ENCODE measurements at regions not wholly inside any gene's neighbourhood (a gene's known extent, or its start where the extent isn't known, plus 50 kb on each side); places are given as distances from the start of the nearest gene placed in this dataset.

DNA sequence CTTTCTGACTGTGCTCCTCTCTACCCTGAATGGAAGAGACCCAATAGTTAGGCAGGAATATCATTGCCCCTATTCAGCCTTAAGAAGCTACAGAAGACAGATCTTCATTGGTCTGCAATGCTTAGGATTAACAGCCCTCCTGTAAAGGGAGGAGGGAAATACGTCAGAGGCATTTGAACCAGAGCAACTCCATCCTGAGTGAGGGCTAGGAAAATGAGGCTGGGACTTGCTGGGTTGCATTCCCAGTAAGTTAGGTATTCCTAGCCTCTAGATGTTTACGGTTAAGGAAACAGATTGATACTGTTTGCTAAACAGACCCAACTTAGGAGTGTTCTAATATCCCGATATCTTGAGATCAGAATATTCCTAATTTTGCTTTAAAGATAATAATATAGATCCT is 63.5 kb downstream of the PCDH18 start:
- Histone ChIP-seq H3K9me3 (ENCODE audit: control insufficient read depth, insufficient read depth, low read length) (no peaks in the 10 kb centered on the region), H3K4me1 (ENCODE audit: control insufficient read depth, low read length) (no peaks in the 10 kb centered on the region), H3K27ac (ENCODE audit: low read depth, low read length) (no peak overlapping the region)

DNA sequence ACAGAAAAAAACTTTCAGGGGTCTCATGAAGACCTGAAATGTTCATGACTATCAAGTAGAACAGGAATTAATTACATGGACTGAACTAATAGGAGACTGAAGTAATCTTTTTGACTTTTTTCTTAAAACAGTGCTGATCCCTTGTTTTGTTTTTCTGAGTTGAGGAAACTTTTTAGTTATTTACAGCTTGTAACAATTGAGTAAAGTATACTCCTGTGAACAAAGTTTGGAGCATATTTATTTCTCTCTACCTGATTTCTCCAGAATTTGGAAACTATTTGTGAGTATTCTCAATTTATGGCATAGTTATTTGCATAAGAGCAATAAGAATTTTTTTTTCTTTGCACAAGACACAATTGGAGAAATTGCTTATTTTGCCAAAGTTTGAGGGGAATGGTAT is 64.8 kb downstream of the PCDH18 start:
- H4K20me1 ChIP-seq (ENCODE audit: control insufficient read depth, insufficient read depth, low read depth, low read length), result no peaks in the 10 kb centered on the region
- H3K4me1 ChIP-seq (ENCODE audit: control insufficient read depth, low read length), result no peaks in the 10 kb centered on the region
- H3F3A ChIP-seq (ENCODE audit: control insufficient read depth, insufficient read depth), result no peaks in the 10 kb centered on the region
- H3K27ac ChIP-seq (ENCODE audit: low read depth, low read length), result no peak overlapping the region
- H3K79me2 ChIP-seq (ENCODE audit: control insufficient read depth, low read length), result no peaks in the 10 kb centered on the region
- H3K27me3 ChIP-seq (ENCODE audit: control insufficient read depth, low read length), result no peaks in the 10 kb centered on the region
- H3K4me2 ChIP-seq (ENCODE audit: low read length), result no peak overlapping the region
- TF ChIP-seq CTCF (IDR thresholded peaks at IDR 0.05; ENCODE audit: low read depth, low read length, poor library complexity, severe bottlenecking) (no peak), EZH2phosphoT487 (IDR thresholded peaks at IDR 0.05; ENCODE audit: borderline replicate concordance, low read length) (no peak)
- no peaks in the 10 kb centered on the region for H3K9me2 ChIP-seq (replicated peaks; ENCODE audit: control insufficient read depth, low read length)
- H3K4me3 ChIP-seq (ENCODE audit: low read length), result no peak overlapping the region
- H3K9me3 ChIP-seq (ENCODE audit: control insufficient read depth, insufficient read depth, low read length), result no peaks in the 10 kb centered on the region
- no peaks in the 10 kb centered on the region for H3K36me3 ChIP-seq (ENCODE audit: control insufficient read depth, low read length)

More for the DNA sequence above, 63.5 kb downstream of the PCDH18 start:
- Histone ChIP-seq H4K20me1 (ENCODE audit: control insufficient read depth, insufficient read depth, low read depth, low read length) (no peaks in the 10 kb centered on the region), H3K4me3 (ENCODE audit: low read length) (no peak overlapping the region), H3K36me3 (ENCODE audit: control insufficient read depth, low read length) (no peaks in the 10 kb centered on the region), H3K27me3 (ENCODE audit: control insufficient read depth, low read length) (no peaks in the 10 kb centered on the region), H3K4me2 (ENCODE audit: low read length) (no peak overlapping the region), H3K9me2 (replicated peaks; ENCODE audit: control insufficient read depth, low read length) (no peaks in the 10 kb centered on the region), H3K79me2 (ENCODE audit: control insufficient read depth, low read length) (no peaks in the 10 kb centered on the region), H3F3A (ENCODE audit: control insufficient read depth, insufficient read depth) (no peaks in the 10 kb centered on the region)
- no peak for TF ChIP-seq CTCF (IDR thresholded peaks at IDR 0.05; ENCODE audit: low read depth, low read length, poor library complexity, severe bottlenecking)
- TF ChIP-seq EZH2phosphoT487 (IDR thresholded peaks at IDR 0.05; ENCODE audit: borderline replicate concordance, low read length), result no peak

DNA sequence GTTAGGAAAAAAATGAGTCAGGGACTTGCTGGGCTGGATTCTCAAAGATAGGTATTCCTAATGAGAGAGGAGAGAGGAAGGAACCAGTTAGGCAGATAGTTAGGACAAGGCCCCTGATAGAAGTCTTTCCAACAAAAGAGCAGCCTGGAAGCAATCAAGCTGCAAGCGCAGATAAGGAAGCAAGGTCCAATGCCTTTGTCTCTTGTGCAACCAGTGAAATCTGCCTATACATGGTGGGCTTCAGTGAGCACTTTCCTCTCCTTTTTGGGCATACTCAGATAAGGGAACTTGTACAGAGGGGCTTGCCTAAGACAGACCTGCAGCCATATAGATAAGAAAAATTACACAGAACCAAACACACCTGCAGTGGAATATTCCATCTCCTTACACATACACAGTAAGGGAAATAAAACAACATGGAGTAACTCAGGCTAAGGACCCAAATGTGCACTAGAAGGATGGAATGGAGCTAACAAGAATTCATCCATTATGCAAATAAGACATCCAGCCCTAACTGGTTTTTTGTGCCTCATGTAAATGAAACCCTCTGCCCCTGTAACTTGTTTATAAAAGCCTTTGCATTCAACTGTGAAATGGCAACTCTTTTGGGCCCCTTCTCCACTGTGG is 68.8 kb downstream of the PCDH18 start:
- no peaks in the 10 kb centered on the region for H3K27me3 ChIP-seq (ENCODE audit: control insufficient read depth, low read length)
- no peaks in the 10 kb centered on the region for H3K9me2 ChIP-seq (replicated peaks; ENCODE audit: control insufficient read depth, low read length)
- H3F3A ChIP-seq (ENCODE audit: control insufficient read depth, insufficient read depth), result no peaks in the 10 kb centered on the region
- H3K4me1 ChIP-seq (ENCODE audit: control insufficient read depth, low read length), result no peaks in the 10 kb centered on the region
- no peak overlapping the region for H3K4me3 ChIP-seq (ENCODE audit: low read length)
- no peaks in the 10 kb centered on the region for H3K79me2 ChIP-seq (ENCODE audit: control insufficient read depth, low read length)
- no peaks in the 10 kb centered on the region for H4K20me1 ChIP-seq (ENCODE audit: control insufficient read depth, insufficient read depth, low read depth, low read length)
- H3K27ac ChIP-seq (ENCODE audit: low read depth, low read length), result no peak overlapping the region
- no peak for TF ChIP-seq EZH2phosphoT487 (IDR thresholded peaks at IDR 0.05; ENCODE audit: borderline replicate concordance, low read length)
- no peak for TF ChIP-seq CTCF (IDR thresholded peaks at IDR 0.05; ENCODE audit: low read depth, low read length, poor library complexity, severe bottlenecking)
- H3K9me3 ChIP-seq (ENCODE audit: control insufficient read depth, insufficient read depth, low read length), result no peaks in the 10 kb centered on the region
- no peaks in the 10 kb centered on the region for H3K36me3 ChIP-seq (ENCODE audit: control insufficient read depth, low read length)
- H3K4me2 ChIP-seq (ENCODE audit: low read length), result no peak overlapping the region
